ENCODE measurements at regions not wholly inside any gene's neighbourhood (a gene's known extent, or its start where the extent isn't known, plus 50 kb on each side); places are given as distances from the start of the nearest gene placed in this dataset.
A peak's percentile ranks its signal among the peaks of the same experiment; 100 is the strongest.

DNA sequence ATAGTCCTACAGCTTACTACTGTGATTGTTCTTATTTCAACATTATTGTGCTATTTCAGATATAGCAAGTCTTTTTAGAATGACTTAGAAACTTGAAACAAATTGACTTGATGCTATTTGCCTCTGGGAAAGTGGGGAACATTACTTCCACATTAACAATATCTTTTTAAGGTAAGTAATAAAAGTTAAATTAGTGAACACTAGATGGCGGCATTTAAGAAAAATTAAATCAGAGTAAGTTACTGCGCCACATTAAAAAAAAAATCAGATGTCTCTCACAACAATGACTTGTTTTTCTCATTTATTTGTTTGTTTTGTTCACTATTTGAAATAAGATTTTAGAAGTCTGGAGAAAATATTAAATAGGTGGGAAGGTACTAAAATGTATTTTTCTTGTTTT is 1026.9 kb upstream of the SLIT2 start:
- no peak overlapping the region for H3K27ac ChIP-seq (ENCODE audit: low read depth, low read length)
- no peak overlapping the region for H3K4me2 ChIP-seq (ENCODE audit: low read length)
- no peaks in the 10 kb centered on the region for H3K79me2 ChIP-seq (ENCODE audit: control insufficient read depth, low read length)
- H3K4me1 ChIP-seq (ENCODE audit: control insufficient read depth, low read length): no peaks in the 10 kb centered on the region
- H3K4me3 ChIP-seq (ENCODE audit: low read length): no peak overlapping the region
- TF ChIP-seq, protein P1, sequence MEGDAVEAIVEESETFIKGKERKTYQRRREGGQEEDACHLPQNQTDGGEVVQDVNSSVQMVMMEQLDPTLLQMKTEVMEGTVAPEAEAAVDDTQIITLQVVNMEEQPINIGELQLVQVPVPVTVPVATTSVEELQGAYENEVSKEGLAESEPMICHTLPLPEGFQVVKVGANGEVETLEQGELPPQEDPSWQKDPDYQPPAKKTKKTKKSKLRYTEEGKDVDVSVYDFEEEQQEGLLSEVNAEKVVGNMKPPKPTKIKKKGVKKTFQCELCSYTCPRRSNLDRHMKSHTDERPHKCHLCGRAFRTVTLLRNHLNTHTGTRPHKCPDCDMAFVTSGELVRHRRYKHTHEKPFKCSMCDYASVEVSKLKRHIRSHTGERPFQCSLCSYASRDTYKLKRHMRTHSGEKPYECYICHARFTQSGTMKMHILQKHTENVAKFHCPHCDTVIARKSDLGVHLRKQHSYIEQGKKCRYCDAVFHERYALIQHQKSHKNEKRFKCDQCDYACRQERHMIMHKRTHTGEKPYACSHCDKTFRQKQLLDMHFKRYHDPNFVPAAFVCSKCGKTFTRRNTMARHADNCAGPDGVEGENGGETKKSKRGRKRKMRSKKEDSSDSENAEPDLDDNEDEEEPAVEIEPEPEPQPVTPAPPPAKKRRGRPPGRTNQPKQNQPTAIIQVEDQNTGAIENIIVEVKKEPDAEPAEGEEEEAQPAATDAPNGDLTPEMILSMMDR (IDR thresholded peaks at IDR 0.05; ENCODE audit: low read depth, low read length, poor library complexity, severe bottlenecking): peak; percentile 46
- TF ChIP-seq EZH2phosphoT487 (IDR thresholded peaks at IDR 0.05; ENCODE audit: borderline replicate concordance, low read length): no peak
- H3K9me3 ChIP-seq (ENCODE audit: control insufficient read depth, insufficient read depth, low read length): no peaks in the 10 kb centered on the region
- H3K27me3 ChIP-seq (ENCODE audit: control insufficient read depth, low read length): no peaks in the 10 kb centered on the region
- H3F3A ChIP-seq (ENCODE audit: control insufficient read depth, insufficient read depth): no peaks in the 10 kb centered on the region
- no peaks in the 10 kb centered on the region for H4K20me1 ChIP-seq (ENCODE audit: control insufficient read depth, insufficient read depth, low read depth, low read length)
- H3K36me3 ChIP-seq (ENCODE audit: control insufficient read depth, low read length): no peaks in the 10 kb centered on the region
- H3K9me2 ChIP-seq (replicated peaks; ENCODE audit: control insufficient read depth, low read length): no peaks in the 10 kb centered on the region

DNA sequence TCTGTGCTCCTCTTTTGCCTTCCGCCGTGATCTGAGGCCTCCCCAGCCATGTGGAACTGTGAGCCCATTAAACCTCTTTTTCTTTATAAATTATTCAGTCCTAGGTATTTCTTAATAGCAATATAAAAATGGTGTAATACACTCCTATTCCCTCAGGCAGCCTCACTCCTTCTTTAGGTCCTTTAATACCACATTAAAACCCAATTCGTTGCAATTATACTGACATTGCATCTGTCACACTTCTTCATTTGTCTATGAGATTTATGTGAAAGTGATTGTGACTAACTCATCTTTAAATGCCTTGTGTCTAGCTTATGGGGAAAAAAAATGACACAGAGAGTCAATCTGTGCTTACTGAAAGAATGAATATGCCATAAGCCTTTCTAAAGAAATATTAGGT is 1035.2 kb upstream of the SLIT2 start:
- Histone ChIP-seq H3K36me3 (ENCODE audit: control insufficient read depth, low read length) (no peaks in the 10 kb centered on the region), H3K4me3 (ENCODE audit: low read length) (no peak overlapping the region), H3K9me3 (ENCODE audit: control insufficient read depth, insufficient read depth, low read length) (no peaks in the 10 kb centered on the region)

DNA sequence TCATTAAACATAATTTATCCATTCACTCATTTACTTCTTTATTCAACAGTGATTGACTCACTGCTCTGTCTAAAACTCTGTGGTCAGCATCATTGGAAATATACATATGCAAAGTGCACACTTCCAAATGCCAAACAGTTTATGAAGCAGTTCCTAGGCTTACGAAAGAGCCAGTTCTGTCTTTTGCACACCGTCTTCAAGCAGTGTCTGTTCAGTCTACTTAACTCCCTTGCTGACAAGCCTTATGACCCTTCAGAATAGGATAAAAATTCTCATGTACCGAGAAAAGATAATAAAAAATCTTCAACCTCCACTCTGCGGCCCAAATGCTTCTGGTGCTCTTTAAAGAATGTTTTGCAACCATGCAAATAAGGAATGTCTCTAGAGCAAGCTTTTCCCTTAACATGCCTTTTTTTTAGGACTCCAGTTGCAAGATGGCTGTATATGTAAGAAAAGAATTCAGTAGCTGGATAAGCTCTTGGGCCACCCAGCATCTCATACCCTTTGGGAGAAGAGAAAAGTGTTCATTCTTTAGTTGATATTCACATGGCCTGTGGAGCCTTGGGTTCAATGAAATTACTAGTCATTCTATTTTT is 1037.0 kb upstream of the SLIT2 start:
- TF ChIP-seq, protein P1 (IDR thresholded peaks at IDR 0.05; ENCODE audit: low read depth, low read length, poor library complexity, severe bottlenecking): no peak
- TF ChIP-seq EZH2phosphoT487 (IDR thresholded peaks at IDR 0.05; ENCODE audit: borderline replicate concordance, low read length): no peak
- H4K20me1 ChIP-seq (ENCODE audit: control insufficient read depth, insufficient read depth, low read depth, low read length): no peaks in the 10 kb centered on the region
- H3K79me2 ChIP-seq (ENCODE audit: control insufficient read depth, low read length): no peaks in the 10 kb centered on the region
- no peak overlapping the region for H3K4me3 ChIP-seq (ENCODE audit: low read length)
- no peaks in the 10 kb centered on the region for H3K36me3 ChIP-seq (ENCODE audit: control insufficient read depth, low read length)
- no peaks in the 10 kb centered on the region for H3K4me1 ChIP-seq (ENCODE audit: control insufficient read depth, low read length)
- H3K4me2 ChIP-seq (ENCODE audit: low read length): no peak overlapping the region
- H3K9me3 ChIP-seq (ENCODE audit: control insufficient read depth, insufficient read depth, low read length): no peaks in the 10 kb centered on the region
- H3K27ac ChIP-seq (ENCODE audit: low read depth, low read length): no peak overlapping the region
- no peaks in the 10 kb centered on the region for H3K27me3 ChIP-seq (ENCODE audit: control insufficient read depth, low read length)
- no peaks in the 10 kb centered on the region for H3F3A ChIP-seq (ENCODE audit: control insufficient read depth, insufficient read depth)
- no peaks in the 10 kb centered on the region for H3K9me2 ChIP-seq (replicated peaks; ENCODE audit: control insufficient read depth, low read length)

More for the DNA sequence above, 1035.2 kb upstream of the SLIT2 start:
- TF ChIP-seq, protein P1 (IDR thresholded peaks at IDR 0.05; ENCODE audit: low read depth, low read length, poor library complexity, severe bottlenecking): no peak
- no peak for TF ChIP-seq EZH2phosphoT487 (IDR thresholded peaks at IDR 0.05; ENCODE audit: borderline replicate concordance, low read length)
- Histone ChIP-seq H3K79me2 (ENCODE audit: control insufficient read depth, low read length) (no peaks in the 10 kb centered on the region), H4K20me1 (ENCODE audit: control insufficient read depth, insufficient read depth, low read depth, low read length) (no peaks in the 10 kb centered on the region), H3K27me3 (ENCODE audit: control insufficient read depth, low read length) (no peaks in the 10 kb centered on the region), H3F3A (ENCODE audit: control insufficient read depth, insufficient read depth) (no peaks in the 10 kb centered on the region), H3K27ac (ENCODE audit: low read depth, low read length) (no peak overlapping the region), H3K9me2 (replicated peaks; ENCODE audit: control insufficient read depth, low read length) (no peaks in the 10 kb centered on the region), H3K4me1 (ENCODE audit: control insufficient read depth, low read length) (no peaks in the 10 kb centered on the region), H3K4me2 (ENCODE audit: low read length) (no peak overlapping the region)

Data from DOHH2 (cell line).